Liver (tissue), 7 donors: ENCODE measurements at regions not wholly inside any gene's neighbourhood (a gene's known extent, or its start where the extent isn't known, plus 50 kb on each side); places are given as distances from the start of the nearest gene placed in this dataset.

Source experiments
- DNase-seq: peaks from one replicate; pipeline ENCODE4 v3.0.0-alpha.2; 2017; ENCODE audit warnings: low spot score
- H3K27ac ChIP-seq, 2 donors: one replicate each; pipeline ENCODE4 v1.7.0; 2013; ENCODE audit warnings: inconsistent platforms in 2 of 2, low read length in 2 of 2, control low read depth in 1 of 2, low read depth in 1 of 2, mild to moderate bottlenecking in 1 of 2
- H3K27me3 ChIP-seq, 4 donors: one replicate each; pipeline versions ENCODE4 v1.6.1 to v1.7.0; 2013; ENCODE audit warnings: low read length in 3 of 4, inconsistent platforms in 1 of 4, mild to moderate bottlenecking in 1 of 4, moderate library complexity in 1 of 4; ENCODE audit not compliant: control insufficient read depth in 4 of 4, insufficient read depth in 4 of 4
- H3K36me3 ChIP-seq, 4 donors: one replicate each; pipeline versions ENCODE4 v1.6.1 to v1.7.0; 2013; ENCODE audit warnings: low read length in 3 of 4, mild to moderate bottlenecking in 3 of 4, low read depth in 1 of 4, moderate library complexity in 1 of 4; ENCODE audit not compliant: control insufficient read depth in 4 of 4, insufficient read depth in 3 of 4
- H3K4me1 ChIP-seq, 4 donors: one replicate each; pipeline versions ENCODE4 v1.6.1 to v1.7.0; 2013; ENCODE audit warnings: low read length in 3 of 4, mild to moderate bottlenecking in 3 of 4, moderate library complexity in 1 of 4; ENCODE audit not compliant: control insufficient read depth in 4 of 4, insufficient read depth in 4 of 4
- H3K4me3 ChIP-seq, 3 donors: one replicate each; pipeline versions ENCODE4 v1.6.1 to v1.7.0; 2013; ENCODE audit warnings: low read length in 3 of 3, control low read depth in 1 of 3, low read depth in 1 of 3, mild to moderate bottlenecking in 1 of 3
- H3K9ac ChIP-seq, 2 donors: one replicate each; pipeline ENCODE4 v1.7.0; 2013; ENCODE audit warnings: low read length in 2 of 2, mild to moderate bottlenecking in 2 of 2, moderate library complexity in 2 of 2, control low read depth in 1 of 2, low read depth in 1 of 2
- H3K9me3 ChIP-seq, 4 donors: one replicate each; pipeline versions ENCODE4 v1.6.1 to v1.7.0; 2013; ENCODE audit warnings: low read length in 3 of 4; ENCODE audit not compliant: control insufficient read depth in 4 of 4
- ATF3 ChIP-seq: IDR thresholded peaks from 2 replicates; pipeline ENCODE4 v1.6.1; 2016; ENCODE audit warnings: antibody characterized with exemption
- FOXA1 ChIP-seq: IDR thresholded peaks from 2 replicates; pipeline ENCODE4 v1.6.1; 2016; ENCODE audit warnings: antibody characterized with exemption
- FOXA2 ChIP-seq: IDR thresholded peaks from 2 replicates; pipeline ENCODE4 v1.6.1; 2016; ENCODE audit warnings: antibody characterized with exemption
- GABPA ChIP-seq, 2 donors: IDR thresholded peaks in 1 of 2; conservative IDR thresholded peaks in 1 of 2; 2 replicates each; pipeline ENCODE4 v1.6.1; 2016; ENCODE audit warnings: antibody characterized with exemption in 2 of 2, mild to moderate bottlenecking in 1 of 2, moderate library complexity in 1 of 2
- HNF4A ChIP-seq, 2 donors: conservative IDR thresholded peaks; 2 replicates each; pipeline ENCODE4 v1.6.1; 2016; ENCODE audit warnings: antibody characterized with exemption in 2 of 2, mild to moderate bottlenecking in 2 of 2
- HNF4G ChIP-seq: IDR thresholded peaks from 2 replicates; pipeline ENCODE4 v1.6.1; 2016; ENCODE audit warnings: antibody characterized with exemption
- MAX ChIP-seq: IDR thresholded peaks from 2 replicates; pipeline ENCODE4 v1.6.1; 2016; ENCODE audit warnings: antibody characterized with exemption
- NR2F2 ChIP-seq: IDR thresholded peaks from 2 replicates; pipeline ENCODE4 v1.6.1; 2016; ENCODE audit warnings: antibody characterized with exemption
- REST ChIP-seq: IDR thresholded peaks from 2 replicates; pipeline ENCODE4 v1.6.1; 2016; ENCODE audit warnings: antibody characterized with exemption, mild to moderate bottlenecking
- RXRA ChIP-seq, 2 donors: IDR thresholded peaks; 2 replicates each; pipeline ENCODE4 v1.6.1; 2017 to 2018; ENCODE audit warnings: antibody characterized with exemption in 2 of 2, mild to moderate bottlenecking in 1 of 2
- YY1 ChIP-seq: IDR thresholded peaks from 2 replicates; pipeline ENCODE4 v1.6.1; 2016; ENCODE audit warnings: antibody characterized with exemption, mild to moderate bottlenecking
- ZBTB33 ChIP-seq: IDR thresholded peaks from 2 replicates; pipeline ENCODE4 v1.6.1; 2016; ENCODE audit warnings: antibody characterized with exemption
- WGBS: extraction: QIAGEN DNeasy Blood & Tissue Kit; methylation state at CpG from one replicate; pipeline ENCODE4 v1.1.7; 2013; 5-methylcytosine and 5-hydroxymethylcytosine counted together
- donor health status: healthy.
- donor health status: healthy.
- donor health status: healthy.
- donor health status: healthy.

GRCh38 chr19:57028804-57029525, 90.8 kb upstream of the USP29 start:
- DNase-seq = no peak
- 46% methylated on average over 2 of the region's 2 CpGs for WGBS
- Histone ChIP-seq H3K27ac (no peak overlapping the region), H3K9me3 (peaks cover 0 to 12% (median 9%) of the 10 kb centered on the region in 4 donors), H3K9ac (no peak overlapping the region), H3K27me3 (no peaks in the 10 kb centered on the region), H3K4me1 (no peaks in the 10 kb centered on the region), H3K36me3 (no peaks in the 10 kb centered on the region), H3K4me3 (no peak overlapping the region)
- TF ChIP-seq HNF4A (conservative IDR thresholded peaks at IDR 0.05) = no peak
- no peak for TF ChIP-seq NR2F2
- no peak for TF ChIP-seq REST
- no peak for TF ChIP-seq FOXA2
- no peak for TF ChIP-seq ZBTB33
- no peak for TF ChIP-seq HNF4G
- TF ChIP-seq YY1 = no peak
- TF ChIP-seq GABPA (IDR thresholded peaks at IDR 0.05 in 1 of 2, conservative IDR thresholded peaks at IDR 0.05 in 1 of 2) = no peak
- TF ChIP-seq RXRA (IDR thresholded peaks at IDR 0.05) = no peak

GRCh38 chr19:57031106-57031505, 88.7 kb upstream of the USP29 start:
- no peaks in the 10 kb centered on the region for H3K4me1 ChIP-seq
- no peaks in the 10 kb centered on the region for H3K27me3 ChIP-seq
- no peak for DNase-seq
- WGBS = 86% methylated on average over 12 of the region's 12 CpGs
- no peaks in the 10 kb centered on the region for H3K36me3 ChIP-seq
- no peak for TF ChIP-seq FOXA2
- TF ChIP-seq MAX = no peak
- H3K4me3 ChIP-seq = no peak overlapping the region
- H3K9ac ChIP-seq = no peak overlapping the region
- H3K9me3 ChIP-seq = peaks cover 0 to 12% (median 9%) of the 10 kb centered on the region in 4 donors
- no peak overlapping the region for H3K27ac ChIP-seq

- WGBS = 93% methylated on average over 8 of the region's 8 CpGs
- no peak for TF ChIP-seq FOXA1
- TF ChIP-seq ATF3 = no peak
- Histone ChIP-seq H3K36me3 (no peaks in the 10 kb centered on the region), H3K4me1 (no peaks in the 10 kb centered on the region), H3K27ac (no peak overlapping the region), H3K9me3 (peaks cover 0 to 13% (median 9%) of the 10 kb centered on the region in 4 donors), H3K27me3 (no peaks in the 10 kb centered on the region), H3K9ac (no peak overlapping the region), H3K4me3 (no peak overlapping the region)
- DNase-seq = no peak
Measured at GRCh38 chr19:57033576-57033975, 86.2 kb upstream of the USP29 start.
